Memory B cell (primary cell): ENCODE measurements at regions not wholly inside any gene's neighbourhood (a gene's known extent, or its start where the extent isn't known, plus 50 kb on each side); places are given as distances from the start of the nearest gene placed in this dataset.

Experiments
- ATAC-seq: fragments of 150-1000 bp; cut with Tn5 transposase; 2 replicates; pipeline ENCODE4 v1.10.0; 2021; ENCODE audit warnings: low read depth, mild to moderate bottlenecking, moderate library complexity
- DNase-seq, 2 donors: peaks; one replicate each; pipeline ENCODE4 v3.0.0; 2022; ENCODE audit warnings: low spot score in 2 of 2
- H3K27ac Mint-ChIP-seq: one replicate; pipeline ENCODE4 v1.8.0; 2022; ENCODE audit warnings: mild to moderate bottlenecking, moderate library complexity, mixed read lengths
- H3K27me3 Mint-ChIP-seq: one replicate; pipeline ENCODE4 v1.8.0; 2022; ENCODE audit warnings: mixed read lengths
- H3K36me3 Mint-ChIP-seq: one replicate; pipeline ENCODE4 v1.8.0; 2022; ENCODE audit warnings: mild to moderate bottlenecking, mixed read lengths
- H3K4me1 Mint-ChIP-seq: one replicate; pipeline ENCODE4 v1.8.0; 2022; ENCODE audit warnings: mixed read lengths
- H3K4me3 Mint-ChIP-seq: one replicate; pipeline ENCODE4 v1.8.0; 2022; ENCODE audit warnings: mild to moderate bottlenecking, moderate library complexity, mixed read lengths
- H3K9me3 Mint-ChIP-seq: one replicate; pipeline ENCODE4 v1.8.0; 2022; ENCODE audit warnings: mixed read lengths

GRCh38 chr2:192275632-192276031 lies 80.9 kb upstream of the TMEFF2 start:
- Mint-ChIP-seq H3K27me3 (no peaks in the 10 kb centered on the region), H3K27ac (no peak overlapping the region), H3K4me3 (no peak overlapping the region), H3K9me3 (no peaks in the 10 kb centered on the region), H3K4me1 (peaks cover 7% of the 10 kb centered on the region), H3K36me3 (no peaks in the 10 kb centered on the region)
- no peak for ATAC-seq
- no peak for DNase-seq

GRCh38 chr2:192267484-192267883 lies 72.8 kb upstream of the TMEFF2 start:
- DNase-seq (no peak), ATAC-seq (no peak)
- H3K9me3 Mint-ChIP-seq, result no peaks in the 10 kb centered on the region
- H3K27me3 Mint-ChIP-seq, result no peaks in the 10 kb centered on the region
- no peaks in the 10 kb centered on the region for H3K36me3 Mint-ChIP-seq
- no peaks in the 10 kb centered on the region for H3K4me1 Mint-ChIP-seq
- H3K4me3 Mint-ChIP-seq, result no peak overlapping the region
- H3K27ac Mint-ChIP-seq, result no peak overlapping the region

GRCh38 chr2:192265751-192266150 lies 71.0 kb upstream of the TMEFF2 start:
- Mint-ChIP-seq H3K4me3 (no peak overlapping the region), H3K36me3 (no peaks in the 10 kb centered on the region), H3K4me1 (no peaks in the 10 kb centered on the region), H3K27me3 (no peaks in the 10 kb centered on the region), H3K9me3 (no peaks in the 10 kb centered on the region), H3K27ac (no peak overlapping the region)
- DNase-seq (no peak), ATAC-seq (no peak)

- Mint-ChIP-seq H3K27me3 (peaks cover 2% of the 10 kb centered on the region), H3K9me3 (no peaks in the 10 kb centered on the region), H3K4me3 (no peak overlapping the region), H3K4me1 (no peaks in the 10 kb centered on the region), H3K36me3 (no peaks in the 10 kb centered on the region), H3K27ac (no peak overlapping the region)
- ATAC-seq, result no peak
- no peak for DNase-seq
These were observed 59.7 kb upstream of the TMEFF2 start for GRCh38 chr2:192254444-192254843.

- no peaks in the 10 kb centered on the region for H3K4me1 Mint-ChIP-seq
These were observed 59.0 kb upstream of the TMEFF2 start for GRCh38 chr2:192253692-192254091.

GRCh38 chr2:192250961-192251360 lies 56.2 kb upstream of the TMEFF2 start:
- Mint-ChIP-seq H3K27ac (no peak overlapping the region), H3K27me3 (no peaks in the 10 kb centered on the region), H3K4me3 (no peak overlapping the region), H3K9me3 (no peaks in the 10 kb centered on the region), H3K4me1 (no peaks in the 10 kb centered on the region), H3K36me3 (no peaks in the 10 kb centered on the region)
- ATAC-seq (no peak), DNase-seq (no peak)

More at GRCh38 chr2:192253692-192254091, 59.0 kb upstream of the TMEFF2 start:
- Mint-ChIP-seq H3K4me3 (no peak overlapping the region), H3K27ac (no peak overlapping the region), H3K36me3 (no peaks in the 10 kb centered on the region), H3K9me3 (no peaks in the 10 kb centered on the region), H3K27me3 (peaks cover 1% of the 10 kb centered on the region)
- no peak for DNase-seq
- no peak for ATAC-seq

- H3K4me3 Mint-ChIP-seq, result no peak overlapping the region
- no peaks in the 10 kb centered on the region for H3K9me3 Mint-ChIP-seq
- H3K36me3 Mint-ChIP-seq, result no peaks in the 10 kb centered on the region
- DNase-seq, result no peak
- no peak for ATAC-seq
- no peaks in the 10 kb centered on the region for H3K4me1 Mint-ChIP-seq
- no peak overlapping the region for H3K27ac Mint-ChIP-seq
- no peaks in the 10 kb centered on the region for H3K27me3 Mint-ChIP-seq
These were observed 52.7 kb upstream of the TMEFF2 start for GRCh38 chr2:192247456-192247855.

- H3K4me3 Mint-ChIP-seq, result no peak overlapping the region
- ATAC-seq (no peak), DNase-seq (no peak)
- H3K36me3 Mint-ChIP-seq, result no peaks in the 10 kb centered on the region
- no peak overlapping the region for H3K27ac Mint-ChIP-seq
- no peaks in the 10 kb centered on the region for H3K4me1 Mint-ChIP-seq
- no peaks in the 10 kb centered on the region for H3K9me3 Mint-ChIP-seq
- no peaks in the 10 kb centered on the region for H3K27me3 Mint-ChIP-seq
These were observed 51.6 kb upstream of the TMEFF2 start for GRCh38 chr2:192246297-192246696.

GRCh38 chr2:192245329-192245728 lies 50.6 kb upstream of the TMEFF2 start:
- DNase-seq (no peak), ATAC-seq (no peak)
- Mint-ChIP-seq H3K27me3 (no peaks in the 10 kb centered on the region), H3K4me1 (no peaks in the 10 kb centered on the region), H3K36me3 (no peaks in the 10 kb centered on the region), H3K27ac (no peak overlapping the region), H3K4me3 (no peak overlapping the region), H3K9me3 (no peaks in the 10 kb centered on the region)
